GM19438 (cell line): ENCODE measurements at regions not wholly inside any gene's neighbourhood (a gene's known extent, or its start where the extent isn't known, plus 50 kb on each side); places are given as distances from the start of the nearest gene placed in this dataset.

Experiments used
- ATAC-seq: cut with Tn5 transposase; IDR thresholded peaks from one replicate; pipeline ENCODE4 v1.9.1; 2021; ENCODE audit warnings: low read depth; ENCODE audit not compliant: unreplicated experiment

- ATAC-seq, result no peak
These were observed 52.0 kb downstream of the LRATD1 start for GRCh38 chr2:14684516-14684915.

- no peak for ATAC-seq
These were observed 58.4 kb downstream of the LRATD1 start for GRCh38 chr2:14690926-14691325.

GRCh38 chr2:14693874-14694273 lies 61.4 kb downstream of the LRATD1 start:
- no peak for ATAC-seq

GRCh38 chr2:14700753-14701152 lies 68.2 kb downstream of the LRATD1 start:
- no peak for ATAC-seq

- ATAC-seq, result no peak
These were observed 69.7 kb downstream of the LRATD1 start for GRCh38 chr2:14702258-14702657.

- ATAC-seq, result no peak
These were observed 73.7 kb downstream of the LRATD1 start for GRCh38 chr2:14706201-14706600.

GRCh38 chr2:14712111-14712510 lies 79.6 kb downstream of the LRATD1 start:
- no peak for ATAC-seq

- ATAC-seq, result no peak
These were observed 80.7 kb downstream of the LRATD1 start for GRCh38 chr2:14713248-14713647.

- ATAC-seq, result no peak
These were observed 83.1 kb downstream of the LRATD1 start for GRCh38 chr2:14715600-14715999.

- ATAC-seq, result no peak
These were observed 83.8 kb downstream of the LRATD1 start for GRCh38 chr2:14716319-14716718.

GRCh38 chr2:14717131-14717530 lies 84.6 kb downstream of the LRATD1 start:
- no peak for ATAC-seq

- ATAC-seq, result no peak
These were observed 87.8 kb downstream of the LRATD1 start for GRCh38 chr2:14720319-14720718.

GRCh38 chr2:14720739-14721138 lies 88.2 kb downstream of the LRATD1 start:
- no peak for ATAC-seq

- ATAC-seq, result no peak
These were observed 90.5 kb downstream of the LRATD1 start for GRCh38 chr2:14722904-14723570.

GRCh38 chr2:14723684-14724083 lies 91.2 kb downstream of the LRATD1 start:
- no peak for ATAC-seq

GRCh38 chr2:14735696-14736095 lies 103.2 kb downstream of the LRATD1 start:
- no peak for ATAC-seq

GRCh38 chr2:14737201-14737600 lies 104.7 kb downstream of the LRATD1 start:
- ATAC-seq, result no peak

GRCh38 chr2:14743861-14744260 lies 111.3 kb downstream of the LRATD1 start:
- ATAC-seq, result no peak

GRCh38 chr2:14745288-14746076 lies 113.0 kb downstream of the LRATD1 start:
- no peak for ATAC-seq

GRCh38 chr2:14746133-14746532 lies 113.6 kb downstream of the LRATD1 start:
- ATAC-seq, result no peak

GRCh38 chr2:14747447-14747846 lies 114.9 kb downstream of the LRATD1 start:
- no peak for ATAC-seq

- ATAC-seq, result no peak
These were observed 117.4 kb downstream of the LRATD1 start for GRCh38 chr2:14749884-14750283.
